GM19372 (cell line): ENCODE measurements at regions not wholly inside any gene's neighbourhood (a gene's known extent, or its start where the extent isn't known, plus 50 kb on each side); places are given as distances from the start of the nearest gene placed in this dataset.

ENCODE experiments used
- ATAC-seq: cut with Tn5 transposase; IDR thresholded peaks from one replicate; pipeline ENCODE4 v1.9.1; 2021; ENCODE audit warnings: mild to moderate bottlenecking, low read depth, moderate library complexity; ENCODE audit not compliant: unreplicated experiment

- ATAC-seq, result no peak
Observed at GRCh38 chr11:127412234-127412633, 411.7 kb upstream of the KIRREL3 start.

DNA sequence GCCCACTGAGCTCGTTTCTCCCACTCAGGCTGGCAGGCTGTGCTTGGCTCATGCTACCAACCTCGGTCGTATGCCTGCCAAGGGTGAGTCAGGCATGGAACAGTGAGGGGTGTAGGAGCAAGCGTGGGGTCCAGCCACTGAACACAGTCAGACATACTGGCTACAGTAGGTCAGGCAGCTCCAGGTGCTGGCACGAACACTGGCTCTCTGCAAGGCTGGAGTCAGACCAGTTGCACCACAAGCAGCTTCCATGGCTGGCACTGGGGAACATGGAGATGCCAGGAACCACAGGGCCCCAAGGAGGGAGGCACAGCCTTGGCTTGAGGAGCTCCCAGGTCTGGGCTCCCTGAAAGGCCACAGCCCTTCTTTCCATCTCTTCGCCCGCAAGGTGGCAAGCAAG lies 410.7 kb upstream of the KIRREL3 start:
- ATAC-seq, result no peak

DNA sequence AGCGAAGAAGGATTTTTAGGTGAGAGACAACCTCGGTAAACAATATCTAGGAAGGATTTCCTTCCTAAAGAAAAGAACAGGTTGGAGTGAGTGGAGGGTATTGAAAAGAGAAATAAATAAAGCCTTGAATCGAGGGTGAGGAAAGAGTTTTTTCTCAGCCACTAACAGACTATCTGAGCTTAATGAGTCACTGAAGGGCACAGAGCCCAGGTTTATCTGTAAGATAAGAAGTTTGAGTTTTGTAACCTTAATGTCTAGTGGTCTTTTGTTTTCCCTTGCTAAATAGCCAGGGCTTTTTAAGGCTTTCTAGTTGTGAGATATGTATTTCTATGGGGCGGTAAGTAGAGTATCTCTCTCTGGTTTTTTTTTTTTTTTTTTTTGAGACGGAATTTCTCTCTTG lies 394.5 kb upstream of the KIRREL3 start:
- ATAC-seq, result no peak

DNA sequence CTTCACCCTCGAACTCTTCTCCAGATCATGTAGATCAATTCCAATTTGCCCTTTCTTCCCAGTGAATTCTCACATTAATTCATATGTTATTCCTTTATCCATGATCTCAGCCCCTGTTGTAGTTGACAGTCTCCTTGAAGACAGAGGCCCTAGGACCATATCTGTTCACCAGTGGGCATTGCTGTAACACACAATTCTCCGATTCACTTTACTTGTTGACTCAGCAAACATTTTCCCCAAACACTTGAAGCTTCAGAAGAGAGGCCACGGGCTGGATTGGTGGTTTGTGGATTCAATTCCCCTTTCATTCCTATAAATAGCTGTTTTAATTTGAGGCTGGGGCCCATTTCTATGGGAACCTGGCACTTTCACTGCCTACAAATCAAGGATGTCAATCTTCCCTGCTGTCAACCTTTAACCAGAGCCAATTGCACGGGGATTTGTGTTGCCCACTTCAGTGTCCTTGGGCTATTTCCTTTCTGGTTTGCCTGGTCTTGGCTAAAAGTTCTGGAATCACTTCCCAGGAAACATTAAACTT lies 393.0 kb upstream of the KIRREL3 start:
- no peak for ATAC-seq

- no peak for ATAC-seq
Observed at GRCh38 chr11:127392575-127392974, 392.0 kb upstream of the KIRREL3 start.

DNA sequence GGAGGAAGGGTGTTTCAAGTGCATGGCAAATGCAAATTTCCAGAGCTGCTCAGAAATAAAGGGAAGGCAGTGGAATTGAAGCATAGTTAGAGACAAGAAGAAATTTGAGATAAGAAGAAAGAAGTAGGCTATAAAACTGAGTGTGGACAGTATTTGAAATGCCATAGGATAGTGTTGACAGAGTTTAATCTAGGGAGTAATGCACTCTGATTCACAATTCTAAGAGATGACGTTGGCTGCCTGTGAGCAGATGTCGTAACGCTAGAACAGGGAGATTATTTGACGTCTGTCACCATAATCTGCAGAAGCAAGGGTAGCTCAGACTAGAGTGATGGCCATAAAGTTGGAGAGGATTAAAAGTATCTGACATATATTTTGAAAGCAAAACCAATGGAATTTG lies 389.9 kb upstream of the KIRREL3 start:
- no peak for ATAC-seq

- ATAC-seq, result no peak
Observed at GRCh38 chr11:127385071-127385470, 384.5 kb upstream of the KIRREL3 start.

DNA sequence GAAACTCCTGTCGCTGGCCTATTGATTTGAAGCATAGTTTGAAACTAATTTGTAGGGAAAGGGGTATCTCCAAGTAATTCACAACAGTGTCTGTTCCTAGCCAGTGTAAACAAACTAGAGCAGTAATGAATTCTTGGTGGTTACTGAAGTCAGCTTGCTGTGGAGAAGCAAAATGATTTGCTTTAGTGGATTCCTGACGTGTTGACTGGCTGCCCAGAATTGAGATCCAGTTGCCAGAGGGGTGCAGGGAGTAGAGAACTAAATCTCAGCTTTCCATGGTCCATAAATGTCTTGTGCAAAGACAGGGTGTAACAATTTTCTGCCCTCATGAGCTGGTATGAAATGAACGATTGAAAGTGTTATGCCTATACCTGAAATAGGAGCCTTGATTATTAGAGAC lies 382.5 kb upstream of the KIRREL3 start:
- ATAC-seq, result no peak

DNA sequence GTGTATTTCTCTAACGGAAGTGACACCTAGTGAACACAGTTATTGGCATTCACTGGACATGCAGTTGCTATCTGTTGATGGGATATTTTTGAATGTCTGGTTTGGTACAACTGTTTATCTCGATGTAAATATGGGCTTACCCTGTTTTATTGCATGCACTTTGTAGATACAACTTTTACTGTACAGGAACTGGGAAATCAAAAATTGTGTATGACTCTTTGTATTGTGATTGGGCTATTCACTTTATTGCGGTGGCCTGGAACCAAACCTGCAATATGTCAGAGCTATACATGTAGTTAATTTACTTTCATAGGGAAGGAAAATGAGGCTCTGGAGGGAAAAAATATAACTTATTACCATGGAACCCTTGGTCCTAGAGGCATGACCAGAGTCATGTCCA lies 380.7 kb upstream of the KIRREL3 start:
- no peak for ATAC-seq

DNA sequence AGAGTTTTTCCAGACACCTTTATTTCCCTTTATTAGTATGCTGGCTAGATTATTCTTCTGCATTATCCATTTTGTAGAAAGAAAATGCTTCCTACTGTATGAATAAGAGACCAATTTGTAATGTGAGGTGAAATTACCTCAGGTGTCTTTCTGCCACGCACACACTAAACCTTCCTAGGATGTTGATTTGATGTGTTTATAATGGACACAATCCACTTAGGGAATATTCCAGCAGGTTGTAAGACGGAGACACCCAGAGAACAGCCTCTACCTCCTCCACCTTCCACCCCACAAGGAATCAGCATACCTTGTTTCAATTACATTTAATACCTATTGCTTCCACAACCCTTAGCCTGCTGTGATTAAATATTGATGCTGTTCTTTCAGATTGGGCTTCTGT lies 379.1 kb upstream of the KIRREL3 start:
- no peak for ATAC-seq

DNA sequence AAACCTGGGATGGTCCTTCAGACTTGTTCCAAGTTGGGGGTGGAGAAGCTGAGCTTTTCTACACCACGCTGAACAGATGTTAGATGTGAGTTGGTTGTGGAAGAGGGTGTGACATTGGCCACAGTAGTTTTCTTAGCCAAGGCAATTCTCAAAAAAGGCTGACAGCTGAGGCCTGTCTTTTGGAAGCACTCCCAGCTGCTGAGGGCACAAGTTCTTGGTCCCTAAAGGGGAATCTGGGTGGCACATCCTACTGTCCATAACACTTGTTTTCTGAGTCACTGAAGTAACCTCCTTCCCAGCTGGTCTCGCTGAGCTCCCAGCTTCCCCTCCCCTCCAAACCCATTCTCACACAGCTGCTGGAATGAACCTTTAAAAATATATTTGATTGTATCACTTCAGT lies 375.7 kb upstream of the KIRREL3 start:
- no peak for ATAC-seq

DNA sequence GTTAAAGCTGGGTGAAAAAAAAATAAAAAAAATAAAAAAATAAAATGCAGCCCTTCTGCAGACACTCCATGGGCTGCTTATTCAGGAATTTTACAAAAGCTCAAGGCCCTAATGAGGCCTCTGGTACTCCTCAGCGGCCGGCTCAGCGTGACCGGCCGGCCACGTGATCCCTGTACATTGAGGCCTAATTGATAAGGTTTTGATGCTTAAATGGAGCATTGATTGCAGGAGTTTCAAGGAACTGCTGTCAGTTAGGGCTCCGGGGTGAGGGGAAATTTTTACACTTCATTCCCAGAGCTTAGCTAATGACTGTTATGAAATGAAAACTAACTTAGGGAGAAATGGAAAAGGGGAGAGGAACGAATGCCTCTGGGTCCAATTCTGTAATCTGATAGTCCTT lies 368.8 kb upstream of the KIRREL3 start:
- ATAC-seq, result no peak

DNA sequence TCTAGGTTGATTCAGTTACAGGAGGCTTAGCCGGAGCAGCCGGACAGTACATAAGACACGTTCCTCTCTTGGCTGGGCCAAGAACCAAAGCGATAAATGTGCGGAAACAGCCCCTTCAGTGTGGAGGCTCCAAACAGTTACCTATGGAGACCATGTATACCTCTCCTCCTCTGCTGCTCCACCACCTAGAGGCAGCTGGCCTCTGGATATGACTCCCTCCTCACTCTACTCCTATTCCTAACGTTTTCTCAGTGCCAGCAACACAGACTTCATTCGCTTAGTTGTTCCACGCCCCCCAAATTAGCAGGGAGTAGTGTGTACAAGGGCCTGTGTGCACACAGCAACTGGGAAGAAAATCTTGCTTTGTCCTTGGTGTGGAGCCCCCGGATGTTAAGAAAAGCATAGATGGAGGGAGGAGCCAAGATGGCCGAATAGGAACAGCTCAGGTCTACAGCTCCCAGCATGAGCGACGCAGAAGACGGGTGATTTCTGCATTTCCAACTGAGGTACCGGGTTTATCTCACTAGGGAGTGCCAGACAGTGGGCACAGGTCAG lies 362.3 kb upstream of the KIRREL3 start:
- no peak for ATAC-seq

DNA sequence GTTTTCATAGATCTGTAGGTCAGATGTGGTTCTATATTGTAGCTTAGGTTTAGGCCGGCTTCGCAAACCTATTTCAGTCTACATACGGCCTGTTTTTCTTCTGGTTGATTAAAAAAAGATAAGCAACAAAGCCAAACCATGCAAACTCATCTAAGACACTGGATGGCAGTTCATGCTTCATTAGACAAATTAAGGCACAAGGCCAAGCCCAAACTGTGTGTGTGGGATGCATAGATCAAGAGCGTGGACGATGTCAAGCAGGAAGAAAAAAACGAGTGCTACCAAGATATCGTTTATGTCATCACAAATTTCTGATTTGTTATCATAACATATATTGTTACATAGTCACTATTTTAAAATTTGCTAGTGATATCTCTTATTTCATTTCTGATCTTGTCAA lies 357.6 kb upstream of the KIRREL3 start:
- ATAC-seq, result no peak

GRCh38 chr11:127350476-127350875 lies 349.9 kb upstream of the KIRREL3 start:
- no peak for ATAC-seq

DNA sequence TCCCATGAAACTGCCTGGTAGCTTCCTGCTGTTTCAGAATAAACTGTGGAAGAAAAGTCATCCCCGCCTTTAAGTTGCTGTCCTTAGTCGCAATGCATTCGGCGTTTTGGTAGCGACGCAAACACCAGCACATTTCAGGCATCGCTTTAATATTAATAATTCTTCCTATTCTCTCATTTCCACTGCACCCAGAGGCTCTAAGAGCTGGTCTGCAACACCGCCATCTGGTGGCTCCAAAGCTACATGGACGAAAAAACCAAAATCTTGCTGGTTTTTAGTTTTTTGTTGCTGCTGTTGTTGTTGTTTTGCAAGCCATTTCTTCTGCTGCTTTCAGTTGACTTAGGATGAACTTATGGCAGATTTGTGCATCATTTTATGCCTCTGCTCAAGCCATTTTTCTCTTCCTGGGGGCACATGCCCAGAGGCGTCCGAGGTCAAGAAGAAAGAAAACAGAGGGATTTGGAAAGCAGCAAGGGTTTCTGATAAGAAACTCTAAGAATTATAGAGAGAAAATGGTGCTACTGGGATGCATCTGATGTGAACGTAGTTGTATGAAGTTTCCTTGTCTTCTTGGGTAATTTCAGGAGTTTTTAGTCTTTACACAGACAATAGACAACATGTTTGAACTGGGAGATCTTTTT lies 345.4 kb upstream of the KIRREL3 start:
- no peak for ATAC-seq

- ATAC-seq, result no peak
Observed at GRCh38 chr11:127340438-127340837, 339.9 kb upstream of the KIRREL3 start.

DNA sequence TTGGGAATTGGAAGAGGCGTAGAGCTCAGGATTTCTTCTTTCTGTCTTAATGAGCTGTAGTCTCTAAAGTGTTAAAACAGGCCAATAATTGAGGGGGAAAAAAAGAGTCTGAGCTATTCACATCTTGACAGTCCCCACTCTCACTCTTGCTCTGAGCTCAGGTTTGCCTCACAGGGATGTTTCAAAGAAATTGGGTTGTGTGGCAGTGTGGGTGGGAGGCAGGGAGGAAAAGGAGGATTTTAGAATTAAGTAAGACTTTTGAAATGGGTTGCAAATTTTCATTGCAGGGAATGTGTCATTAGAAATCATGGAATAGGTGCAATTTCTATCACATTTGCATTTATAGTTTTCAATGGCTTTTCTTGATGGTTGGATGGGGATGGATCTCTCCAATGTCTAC lies 338.8 kb upstream of the KIRREL3 start:
- ATAC-seq, result no peak

- ATAC-seq, result no peak
Observed at GRCh38 chr11:127338380-127339259, 338.1 kb upstream of the KIRREL3 start.

DNA sequence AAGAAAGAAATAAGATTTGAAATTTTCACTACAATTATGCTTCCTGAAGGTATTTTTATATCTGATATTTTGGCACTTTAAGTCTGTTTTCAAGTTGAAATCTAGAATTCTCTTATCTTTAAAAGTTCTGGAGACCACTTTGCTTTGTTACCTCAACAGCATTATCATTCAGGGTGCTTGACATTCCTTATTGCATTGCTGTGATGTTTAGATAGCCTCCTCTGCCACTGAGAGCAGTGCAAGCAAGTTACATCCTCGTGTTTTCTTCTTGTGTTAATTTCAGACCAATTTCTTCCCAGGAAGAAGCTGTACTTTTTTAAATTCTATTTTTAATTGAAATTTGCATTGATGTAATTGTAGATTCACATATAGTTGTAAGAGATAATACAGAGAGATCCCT lies 333.9 kb upstream of the KIRREL3 start:
- ATAC-seq, result no peak

DNA sequence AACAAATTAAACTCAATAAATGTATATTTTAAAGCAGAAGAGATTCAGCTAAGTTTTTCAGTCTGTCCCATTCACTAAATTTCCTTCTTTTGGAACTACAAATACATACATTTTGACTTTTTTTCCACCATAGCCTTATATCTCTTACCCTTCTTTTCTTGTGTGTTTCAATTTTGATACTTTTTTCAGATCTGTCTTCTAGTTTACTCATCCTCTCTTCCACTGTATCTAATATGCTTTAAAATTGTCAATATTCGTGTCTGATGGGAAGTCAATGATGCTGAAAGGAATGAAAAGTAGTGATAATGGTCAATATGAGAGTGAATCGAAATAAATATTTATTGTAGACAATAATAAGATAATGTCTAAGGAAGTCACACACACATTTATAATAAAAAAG lies 332.3 kb upstream of the KIRREL3 start:
- no peak for ATAC-seq

DNA sequence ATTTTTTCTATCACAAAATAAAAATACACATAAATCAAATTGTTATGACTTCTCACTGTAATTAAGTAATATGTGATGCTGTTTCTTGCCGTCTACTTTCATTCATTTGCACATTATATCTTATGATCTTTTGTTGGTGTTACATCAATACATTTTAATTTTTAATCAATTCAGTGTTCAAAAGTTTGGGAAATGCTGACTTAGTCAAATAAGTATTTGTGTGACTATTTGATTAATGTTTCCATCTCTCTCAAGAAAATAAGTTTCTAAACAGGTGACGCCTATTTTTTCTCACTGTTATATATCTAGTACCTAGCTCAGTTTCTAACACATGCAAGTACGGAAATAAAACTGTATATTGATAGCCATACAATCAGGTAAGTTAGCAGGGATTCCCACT lies 329.5 kb upstream of the KIRREL3 start:
- no peak for ATAC-seq
